ENCODE measurements at regions not wholly inside any gene's neighbourhood (a gene's known extent, or its start where the extent isn't known, plus 50 kb on each side); places are given as distances from the start of the nearest gene placed in this dataset.
"Not testable (repeated sequence)": the region's sequence is repeated elsewhere in the genome, so short reads cannot be mapped to it uniquely, and the experiment has no call there.

- H3K27me3 Mint-ChIP-seq; H3K4me1 Mint-ChIP-seq (ENCODE audit: low read depth in 2 of 2); ATAC-seq; H3K27ac Mint-ChIP-seq; H3K9me3 Mint-ChIP-seq; H3K4me3 Mint-ChIP-seq; DNase-seq (ENCODE audit: low spot score); H3K36me3 Mint-ChIP-seq: not testable (repeated sequence)
Observed at GRCh38 chr16:29188806-29189205, 204.0 kb downstream of the LAT start.

- H3K4me3 Mint-ChIP-seq; H3K9me3 Mint-ChIP-seq; H3K4me1 Mint-ChIP-seq (ENCODE audit: low read depth in 2 of 2); H3K27me3 Mint-ChIP-seq; H3K36me3 Mint-ChIP-seq; H3K27ac Mint-ChIP-seq; DNase-seq (ENCODE audit: low spot score): not testable (repeated sequence)
- ATAC-seq, result peak in 1 of 2 donors; percentile 44
Observed at GRCh38 chr16:29186306-29187220, 201.7 kb downstream of the LAT start.

- H3K9me3 Mint-ChIP-seq; H3K4me1 Mint-ChIP-seq (ENCODE audit: low read depth in 2 of 2); H3K4me3 Mint-ChIP-seq; H3K27ac Mint-ChIP-seq; DNase-seq (ENCODE audit: low spot score); ATAC-seq; H3K27me3 Mint-ChIP-seq; H3K36me3 Mint-ChIP-seq: not testable (repeated sequence)
Observed at GRCh38 chr16:29185872-29186271, 201.0 kb downstream of the LAT start.

GRCh38 chr16:29184738-29185438, 200.0 kb downstream of the LAT start:
- not testable (repeated sequence) for DNase-seq (ENCODE audit: low spot score); H3K4me1 Mint-ChIP-seq (ENCODE audit: low read depth in 2 of 2); H3K9me3 Mint-ChIP-seq; H3K27me3 Mint-ChIP-seq; H3K36me3 Mint-ChIP-seq; H3K27ac Mint-ChIP-seq; ATAC-seq; H3K4me3 Mint-ChIP-seq

GRCh38 chr16:29182940-29183868, 198.4 kb downstream of the LAT start:
- H3K9me3 Mint-ChIP-seq; H3K4me1 Mint-ChIP-seq (ENCODE audit: low read depth in 2 of 2); H3K27me3 Mint-ChIP-seq; H3K4me3 Mint-ChIP-seq; DNase-seq (ENCODE audit: low spot score); H3K27ac Mint-ChIP-seq; ATAC-seq; H3K36me3 Mint-ChIP-seq: not testable (repeated sequence)

GRCh38 chr16:29182501-29182900, 197.6 kb downstream of the LAT start:
- Mint-ChIP-seq H3K4me3 (no peak overlapping the region), H3K9me3 (no peaks in the 10 kb centered on the region), H3K27ac (no peak overlapping the region), H3K4me1 (ENCODE audit: low read depth in 2 of 2) (no peaks in the 10 kb centered on the region), H3K36me3 (no peaks in the 10 kb centered on the region), H3K27me3 (no peaks in the 10 kb centered on the region)
- DNase-seq (ENCODE audit: low spot score) (no peak), ATAC-seq (no peak)

GRCh38 chr16:29181921-29182411, 197.1 kb downstream of the LAT start:
- not testable (repeated sequence) for H3K27ac Mint-ChIP-seq; H3K4me3 Mint-ChIP-seq; ATAC-seq; H3K27me3 Mint-ChIP-seq; H3K9me3 Mint-ChIP-seq; H3K36me3 Mint-ChIP-seq; DNase-seq (ENCODE audit: low spot score); H3K4me1 Mint-ChIP-seq (ENCODE audit: low read depth in 2 of 2)

- not testable (repeated sequence) for H3K27me3 Mint-ChIP-seq; DNase-seq (ENCODE audit: low spot score); ATAC-seq; H3K27ac Mint-ChIP-seq; H3K9me3 Mint-ChIP-seq; H3K36me3 Mint-ChIP-seq; H3K4me1 Mint-ChIP-seq (ENCODE audit: low read depth in 2 of 2); H3K4me3 Mint-ChIP-seq
Observed at GRCh38 chr16:29181254-29181780, 196.5 kb downstream of the LAT start.

- H3K4me1 Mint-ChIP-seq (ENCODE audit: low read depth in 2 of 2); H3K27ac Mint-ChIP-seq; ATAC-seq; H3K4me3 Mint-ChIP-seq; H3K36me3 Mint-ChIP-seq; H3K9me3 Mint-ChIP-seq; H3K27me3 Mint-ChIP-seq; DNase-seq (ENCODE audit: low spot score): not testable (repeated sequence)
Observed at GRCh38 chr16:29180206-29180600, 195.4 kb downstream of the LAT start.

- not testable (repeated sequence) for H3K27me3 Mint-ChIP-seq; H3K36me3 Mint-ChIP-seq; H3K4me1 Mint-ChIP-seq (ENCODE audit: low read depth in 2 of 2); ATAC-seq; H3K27ac Mint-ChIP-seq; H3K9me3 Mint-ChIP-seq; H3K4me3 Mint-ChIP-seq; DNase-seq (ENCODE audit: low spot score)
Observed at GRCh38 chr16:29179401-29180205, 194.8 kb downstream of the LAT start.

GRCh38 chr16:29177888-29178726, 193.3 kb downstream of the LAT start:
- not testable (repeated sequence) for H3K27me3 Mint-ChIP-seq; H3K4me3 Mint-ChIP-seq; H3K4me1 Mint-ChIP-seq (ENCODE audit: low read depth in 2 of 2); H3K27ac Mint-ChIP-seq; ATAC-seq; H3K9me3 Mint-ChIP-seq; DNase-seq (ENCODE audit: low spot score); H3K36me3 Mint-ChIP-seq

- DNase-seq (ENCODE audit: low spot score), result not testable (repeated sequence)
Observed at GRCh38 chr16:29177203-29177887, 192.5 kb downstream of the LAT start.

More at GRCh38 chr16:29177203-29177887, 192.5 kb downstream of the LAT start:
- H3K27ac Mint-ChIP-seq; H3K4me1 Mint-ChIP-seq (ENCODE audit: low read depth in 2 of 2); H3K27me3 Mint-ChIP-seq; H3K36me3 Mint-ChIP-seq; ATAC-seq; H3K9me3 Mint-ChIP-seq; H3K4me3 Mint-ChIP-seq: not testable (repeated sequence)
